ENCODE measurements at regions not wholly inside any gene's neighbourhood (a gene's known extent, or its start where the extent isn't known, plus 50 kb on each side); places are given as distances from the start of the nearest gene placed in this dataset.

DNA sequence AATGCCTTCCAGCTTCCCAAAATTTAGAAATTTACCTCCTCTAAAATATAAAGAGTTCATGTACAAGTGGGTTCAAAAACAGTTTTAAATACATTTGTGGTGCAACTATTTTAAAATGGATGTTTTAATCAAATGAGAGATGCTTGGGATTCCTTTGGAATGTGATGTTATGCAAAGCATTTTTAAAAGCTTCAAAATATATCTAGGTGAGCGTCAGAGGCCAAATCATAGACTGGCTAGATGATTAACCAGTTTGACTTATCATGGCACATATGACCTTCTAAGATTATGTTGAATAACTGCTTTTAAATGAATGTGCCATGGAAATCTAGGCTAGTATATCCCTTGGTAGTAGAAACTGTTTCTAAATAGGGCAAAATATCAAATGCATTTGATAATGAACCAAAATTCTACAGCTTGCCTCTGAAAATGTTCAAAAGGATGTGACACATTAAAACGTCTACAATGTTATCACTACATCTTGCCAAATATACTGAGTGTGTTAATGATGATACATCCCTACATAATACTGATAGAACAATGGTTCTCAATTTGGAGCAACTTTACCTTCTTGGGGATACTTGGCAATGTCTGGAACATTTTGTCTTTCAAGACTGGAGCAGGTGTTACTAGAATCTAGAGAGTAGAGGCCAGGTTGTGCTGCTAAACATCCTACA, 650.9 kb upstream of the ADGRL2 start:
- H3K36me3 Mint-ChIP-seq: no peaks in the 10 kb centered on the region
- no peak overlapping the region for H3K4me3 Mint-ChIP-seq
- H3K27ac Mint-ChIP-seq: no peak overlapping the region
- H3K4me1 Mint-ChIP-seq: no peaks in the 10 kb centered on the region
- peaks cover 17% of the 10 kb centered on the region for H3K9me3 Mint-ChIP-seq
- no peak for ATAC-seq
- DNase-seq (ENCODE audit: low spot score in 2 of 2): no peak

DNA sequence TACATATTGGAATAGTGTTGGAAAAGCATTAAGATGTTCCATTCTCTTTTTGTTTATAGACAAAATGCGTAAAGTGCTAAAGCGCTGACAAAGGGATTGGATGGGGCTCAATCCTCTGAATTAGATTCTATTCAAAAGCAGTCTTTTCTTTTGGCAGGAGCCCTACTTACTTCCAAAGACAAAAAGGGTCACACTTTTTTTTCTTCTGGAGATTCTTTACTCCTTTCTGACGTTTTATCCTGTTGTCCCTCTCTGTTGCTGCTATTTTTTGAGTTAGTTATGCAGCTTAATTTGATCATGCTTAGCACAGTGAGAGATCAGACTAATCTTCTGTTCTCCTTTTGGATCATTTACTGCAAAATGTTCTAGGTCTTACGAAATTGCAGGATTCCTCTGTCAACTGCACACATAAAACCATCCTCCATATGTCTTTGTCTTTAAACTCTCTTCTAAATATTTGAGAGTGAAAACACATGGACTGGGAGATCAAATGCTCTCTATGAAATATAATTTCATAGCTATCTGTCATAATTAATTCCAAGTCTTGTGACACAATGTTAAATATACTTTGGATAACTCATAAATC, 656.4 kb upstream of the ADGRL2 start:
- Mint-ChIP-seq H3K9me3 (peaks cover 11% of the 10 kb centered on the region), H3K4me1 (no peaks in the 10 kb centered on the region), H3K4me3 (no peak overlapping the region), H3K36me3 (no peaks in the 10 kb centered on the region), H3K27ac (no peak overlapping the region)
- no peak for DNase-seq (ENCODE audit: low spot score in 2 of 2)
- ATAC-seq: no peak

DNA sequence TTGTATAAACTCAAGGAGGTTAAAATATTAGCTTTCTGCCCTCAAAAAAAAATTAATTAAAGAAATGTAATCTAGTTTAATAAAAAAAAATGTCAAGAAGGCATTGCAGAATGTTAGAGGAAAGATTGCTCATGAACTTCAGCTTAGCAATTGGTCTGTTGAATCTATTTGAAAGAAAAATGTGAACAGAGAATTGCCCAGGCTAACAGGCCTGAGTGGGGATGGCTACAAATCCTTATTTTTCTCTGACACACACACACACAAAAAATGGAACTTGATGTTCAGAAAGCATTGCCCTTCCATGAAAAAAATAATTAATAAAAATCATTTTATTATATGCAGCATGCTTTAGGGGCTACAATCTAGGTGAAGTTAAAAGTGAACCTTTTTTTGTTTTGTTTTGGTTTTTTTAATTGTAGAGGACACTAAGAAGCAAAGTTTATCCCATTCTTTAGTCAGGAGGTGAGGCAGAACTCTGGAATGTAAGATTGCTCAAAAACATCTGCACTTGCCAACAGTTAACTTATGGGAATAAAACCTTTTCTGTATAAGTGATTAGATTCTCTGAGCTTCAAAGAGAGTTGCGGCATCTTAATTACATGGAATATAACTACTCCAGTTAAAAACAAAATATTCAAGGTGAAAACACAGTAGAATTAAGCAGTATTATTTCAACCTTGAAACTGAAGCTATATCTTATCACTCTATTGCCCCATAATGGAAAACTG, 658.5 kb upstream of the ADGRL2 start:
- Mint-ChIP-seq H3K9me3 (peaks cover 8% of the 10 kb centered on the region), H3K4me3 (no peak overlapping the region), H3K27ac (no peak overlapping the region), H3K4me1 (no peaks in the 10 kb centered on the region), H3K36me3 (no peaks in the 10 kb centered on the region)
- DNase-seq (ENCODE audit: low spot score in 2 of 2) (no peak), ATAC-seq (no peak)

DNA sequence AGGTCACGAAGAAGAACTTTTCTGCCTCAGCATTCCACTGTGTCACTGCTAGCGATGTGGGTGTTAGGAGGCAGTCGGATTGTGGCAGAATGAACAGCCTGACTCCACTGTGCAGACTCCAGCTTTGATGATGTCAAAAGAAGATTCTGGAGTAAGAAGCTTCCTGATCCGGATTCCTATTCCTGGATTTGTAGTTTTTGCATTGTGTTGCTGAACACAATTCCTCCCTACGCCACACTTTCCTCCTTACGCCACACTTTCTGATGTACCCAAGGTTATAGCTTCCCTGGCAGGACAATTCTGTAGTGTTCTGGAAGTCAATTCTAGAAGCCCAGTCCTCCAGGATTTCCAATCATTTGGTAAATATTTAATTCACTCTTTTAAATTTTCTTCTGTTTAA, 665.2 kb upstream of the ADGRL2 start:
- DNase-seq (ENCODE audit: low spot score in 2 of 2) (no peak), ATAC-seq (no peak)
- H3K4me3 Mint-ChIP-seq: no peak overlapping the region
- no peaks in the 10 kb centered on the region for H3K4me1 Mint-ChIP-seq
- no peaks in the 10 kb centered on the region for H3K36me3 Mint-ChIP-seq
- no peak overlapping the region for H3K27ac Mint-ChIP-seq
- H3K9me3 Mint-ChIP-seq: peaks cover 11% of the 10 kb centered on the region

- ATAC-seq: no peak
- Mint-ChIP-seq H3K36me3 (no peaks in the 10 kb centered on the region), H3K4me3 (no peak overlapping the region)
These were observed 671.0 kb upstream of the ADGRL2 start for GRCh38 chr1:81129776-81130175.

GRCh38 chr1:81129366-81129765, 671.4 kb upstream of the ADGRL2 start:
- ATAC-seq: no peak
- H3K4me3 Mint-ChIP-seq: no peak overlapping the region
- no peak overlapping the region for H3K27ac Mint-ChIP-seq
- H3K4me1 Mint-ChIP-seq: no peaks in the 10 kb centered on the region
- no peak for DNase-seq (ENCODE audit: low spot score in 2 of 2)
- H3K36me3 Mint-ChIP-seq: no peaks in the 10 kb centered on the region
- H3K9me3 Mint-ChIP-seq: peaks cover 24% of the 10 kb centered on the region

More at GRCh38 chr1:81129776-81130175, 671.0 kb upstream of the ADGRL2 start:
- Mint-ChIP-seq H3K4me1 (no peaks in the 10 kb centered on the region), H3K9me3 (peaks cover 24% of the 10 kb centered on the region), H3K27ac (no peak overlapping the region)
- DNase-seq (ENCODE audit: low spot score in 2 of 2): no peak

GRCh38 chr1:81128079-81128478, 672.7 kb upstream of the ADGRL2 start:
- H3K4me1 Mint-ChIP-seq: no peaks in the 10 kb centered on the region
- peaks cover 31% of the 10 kb centered on the region for H3K9me3 Mint-ChIP-seq
- ATAC-seq (no peak), DNase-seq (ENCODE audit: low spot score in 2 of 2) (no peak)
- no peaks in the 10 kb centered on the region for H3K36me3 Mint-ChIP-seq
- H3K27ac Mint-ChIP-seq: no peak overlapping the region
- H3K4me3 Mint-ChIP-seq: no peak overlapping the region

DNA sequence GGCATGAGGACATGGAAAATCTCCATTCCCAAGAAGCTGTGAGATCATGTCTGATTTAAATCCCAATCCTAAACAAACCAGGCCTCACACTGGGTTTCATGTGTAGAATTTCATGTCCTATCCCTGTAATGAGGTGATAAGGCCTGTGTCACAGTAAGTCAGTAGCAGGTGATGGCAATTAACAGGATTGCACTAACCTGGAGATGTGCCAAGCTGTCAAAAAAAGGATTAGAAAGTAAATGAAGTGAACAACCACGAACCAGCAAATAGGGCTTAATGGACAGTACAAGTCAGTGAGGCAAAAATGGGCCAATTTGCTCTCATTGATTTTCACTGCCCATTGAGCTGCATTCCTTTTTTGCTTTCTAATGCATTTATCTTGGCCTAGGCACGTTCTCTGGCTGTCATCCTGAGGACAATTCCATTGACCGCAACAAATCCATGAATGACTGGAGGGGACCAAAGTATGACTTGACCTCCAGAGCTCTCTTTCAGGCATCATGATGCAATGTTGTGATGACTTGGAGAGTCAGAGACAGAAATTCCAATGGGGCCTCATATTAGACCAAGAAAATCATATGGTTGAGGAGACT, 673.6 kb upstream of the ADGRL2 start:
- no peaks in the 10 kb centered on the region for H3K36me3 Mint-ChIP-seq
- no peaks in the 10 kb centered on the region for H3K4me1 Mint-ChIP-seq
- no peak for DNase-seq (ENCODE audit: low spot score in 2 of 2)
- ATAC-seq: no peak
- H3K27ac Mint-ChIP-seq: no peak overlapping the region
- H3K9me3 Mint-ChIP-seq: peaks cover 31% of the 10 kb centered on the region
- no peak overlapping the region for H3K4me3 Mint-ChIP-seq

DNA sequence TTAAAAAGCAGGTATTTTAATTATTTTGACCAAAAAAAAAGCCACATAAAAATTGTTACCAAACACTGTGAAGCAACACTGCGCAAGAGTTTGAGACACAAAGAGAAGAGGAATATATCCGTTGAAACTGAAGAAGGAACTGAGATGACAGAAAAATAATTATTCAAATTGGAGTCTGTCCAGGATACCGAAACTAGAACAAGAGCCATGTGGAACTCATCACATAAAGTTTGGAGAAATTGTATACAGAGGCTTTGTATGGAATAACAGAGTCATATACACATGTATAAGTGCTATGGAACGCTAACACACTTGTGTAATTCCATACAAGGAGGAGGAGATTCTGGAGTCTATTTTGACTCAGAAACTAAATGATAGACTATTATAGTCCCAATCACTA, 675.1 kb upstream of the ADGRL2 start:
- Mint-ChIP-seq H3K27ac (no peak overlapping the region), H3K4me1 (no peaks in the 10 kb centered on the region), H3K4me3 (no peak overlapping the region), H3K9me3 (peaks cover 27% of the 10 kb centered on the region), H3K36me3 (no peaks in the 10 kb centered on the region)
- no peak for DNase-seq (ENCODE audit: low spot score in 2 of 2)
- no peak for ATAC-seq

DNA sequence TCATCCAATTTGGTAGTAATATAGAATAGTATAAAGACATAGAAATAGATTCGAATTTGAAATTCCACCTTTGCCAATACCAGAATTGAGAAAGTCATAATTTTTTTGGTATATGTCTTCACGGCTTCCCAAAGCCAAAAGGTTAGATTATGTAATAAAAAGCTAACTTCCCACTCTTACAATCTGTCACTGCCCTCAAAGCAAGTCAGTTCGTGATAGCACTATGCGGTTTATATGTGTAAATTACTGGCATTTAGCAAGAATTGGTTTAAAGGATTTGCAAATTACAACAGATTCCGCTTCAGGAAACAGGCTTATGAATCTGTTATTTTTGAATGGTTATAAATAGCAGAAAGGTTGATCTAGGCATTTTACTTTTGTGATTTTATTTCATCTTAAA, 679.4 kb upstream of the ADGRL2 start:
- no peak for ATAC-seq
- H3K4me1 Mint-ChIP-seq: no peaks in the 10 kb centered on the region
- no peak overlapping the region for H3K27ac Mint-ChIP-seq
- no peak for DNase-seq (ENCODE audit: low spot score in 2 of 2)
- H3K9me3 Mint-ChIP-seq: peaks cover 14% of the 10 kb centered on the region
- no peaks in the 10 kb centered on the region for H3K36me3 Mint-ChIP-seq
- no peak overlapping the region for H3K4me3 Mint-ChIP-seq

- peaks cover 10% of the 10 kb centered on the region for H3K9me3 Mint-ChIP-seq
- H3K27ac Mint-ChIP-seq: no peak overlapping the region
- DNase-seq (ENCODE audit: low spot score in 2 of 2): no peak
- H3K4me3 Mint-ChIP-seq: no peak overlapping the region
- ATAC-seq: no peak
- H3K36me3 Mint-ChIP-seq: no peaks in the 10 kb centered on the region
- no peaks in the 10 kb centered on the region for H3K4me1 Mint-ChIP-seq
These were observed 681.4 kb upstream of the ADGRL2 start for GRCh38 chr1:81119319-81119718.

- DNase-seq (ENCODE audit: low spot score in 2 of 2) (no peak), ATAC-seq (no peak)
- no peaks in the 10 kb centered on the region for H3K4me1 Mint-ChIP-seq
- H3K9me3 Mint-ChIP-seq: peaks cover 11% of the 10 kb centered on the region
- no peak overlapping the region for H3K4me3 Mint-ChIP-seq
- no peaks in the 10 kb centered on the region for H3K36me3 Mint-ChIP-seq
- H3K27ac Mint-ChIP-seq: no peak overlapping the region
These were observed 682.2 kb upstream of the ADGRL2 start for GRCh38 chr1:81118550-81118949.

GRCh38 chr1:81115422-81115821, 685.3 kb upstream of the ADGRL2 start:
- no peak overlapping the region for H3K27ac Mint-ChIP-seq
- H3K9me3 Mint-ChIP-seq: peaks cover 18% of the 10 kb centered on the region
- H3K36me3 Mint-ChIP-seq: no peaks in the 10 kb centered on the region
- DNase-seq (ENCODE audit: low spot score in 2 of 2): no peak
- H3K4me3 Mint-ChIP-seq: no peak overlapping the region
- ATAC-seq: no peak
- no peaks in the 10 kb centered on the region for H3K4me1 Mint-ChIP-seq

DNA sequence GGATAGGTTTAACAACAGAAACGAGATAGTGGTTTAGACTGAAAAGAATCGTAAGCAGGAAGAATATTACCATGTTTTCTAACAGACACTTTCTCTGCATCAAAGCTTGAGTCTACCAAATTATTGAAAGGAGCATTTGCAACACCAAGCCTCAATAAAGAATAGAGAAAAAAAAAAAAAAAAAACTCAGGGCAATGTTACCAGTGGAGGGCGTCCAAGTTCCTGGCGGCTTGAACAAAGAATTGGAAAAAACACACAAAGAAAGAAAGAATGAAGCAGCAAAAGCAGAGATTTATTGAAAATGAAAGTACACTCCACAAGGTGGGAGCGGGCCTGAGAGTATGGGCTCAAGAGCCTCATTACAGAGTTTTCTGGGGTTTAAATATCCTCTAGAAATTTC, 686.5 kb upstream of the ADGRL2 start:
- Mint-ChIP-seq H3K27ac (no peak overlapping the region), H3K4me1 (no peaks in the 10 kb centered on the region), H3K9me3 (peaks cover 20% of the 10 kb centered on the region), H3K4me3 (no peak overlapping the region), H3K36me3 (no peaks in the 10 kb centered on the region)
- ATAC-seq (no peak), DNase-seq (ENCODE audit: low spot score in 2 of 2) (no peak)

GRCh38 chr1:81113688-81114087, 687.0 kb upstream of the ADGRL2 start:
- H3K36me3 Mint-ChIP-seq: no peaks in the 10 kb centered on the region
- no peak overlapping the region for H3K4me3 Mint-ChIP-seq
- ATAC-seq (no peak), DNase-seq (ENCODE audit: low spot score in 2 of 2) (no peak)
- H3K4me1 Mint-ChIP-seq: no peaks in the 10 kb centered on the region
- H3K9me3 Mint-ChIP-seq: peaks cover 20% of the 10 kb centered on the region
- no peak overlapping the region for H3K27ac Mint-ChIP-seq

- no peak overlapping the region for H3K27ac Mint-ChIP-seq
- H3K9me3 Mint-ChIP-seq: peaks cover 16% of the 10 kb centered on the region
- no peaks in the 10 kb centered on the region for H3K36me3 Mint-ChIP-seq
- H3K4me1 Mint-ChIP-seq: no peaks in the 10 kb centered on the region
- ATAC-seq (no peak), DNase-seq (ENCODE audit: low spot score in 2 of 2) (no peak)
- H3K4me3 Mint-ChIP-seq: no peak overlapping the region
These were observed 688.9 kb upstream of the ADGRL2 start for GRCh38 chr1:81111818-81112217.

Data from stimulated activated effector memory CD8-positive, alpha-beta T cell treated with anti-CD3 and anti-CD28 coated beads, Interleukin-12 subunit alpha, Interleukin-12 subunit beta, amount 100 ng/mL, for 72 hours (primary cell).